B cell (primary cell): ENCODE measurements at regions not wholly inside any gene's neighbourhood (a gene's known extent, or its start where the extent isn't known, plus 50 kb on each side); places are given as distances from the start of the nearest gene placed in this dataset.

ENCODE experiments used
- ATAC-seq: fragments of 200-7000 bp; cut with Tn5 transposase; one replicate; pipeline ENCODE4 v1.10.0; 2021; ENCODE audit warnings: low read depth, mild to moderate bottlenecking, moderate number of reproducible peaks, moderate library complexity
- CTCF ChIA-PET: fragments of 350-600 bp; sonication (Branson Sonifier 250); formaldehyde crosslinking; loops from one replicate; lab custom pipeline; 2021; ENCODE audit warnings: antibody characterized with exemption, inconsistent platforms; lab: Charles Lee
- POLR2A ChIA-PET: fragments of 350-600 bp; sonication (Branson Sonifier 250); formaldehyde crosslinking; loops from one replicate; lab custom pipeline; 2021; ENCODE audit warnings: antibody characterized with exemption; lab: Charles Lee
- DNase-seq: peaks from one replicate; pipeline ENCODE4 v3.0.0; 2013
- H2AFZ ChIP-seq: 2 replicates; pipeline ENCODE4 v1.6.1; 2012; ENCODE audit warnings: mild to moderate bottlenecking, low read depth, low read length; ENCODE audit not compliant: insufficient read depth, poor library complexity, severe bottlenecking
- H3K27ac ChIP-seq, 2 donors: 1 replicate in 1 of 2; 2 replicates in 1 of 2; pipeline ENCODE4 v1.5.1; 2012 to 2013; ENCODE audit warnings: low read length in 2 of 2, mild to moderate bottlenecking in 2 of 2, moderate library complexity in 1 of 2
- H3K27me3 ChIP-seq, 4 experiments: fragments of 200-600 bp in 1 of 4; sonication (generic) in 1 of 4; replicated peaks in 1 of 4; 1 replicate in 2 of 4; 2 replicates in 2 of 4; pipeline versions ENCODE4 v1.6.1 to v1.7.0; 2013 to 2016; ENCODE audit warnings: low read length in 3 of 4, mild to moderate bottlenecking in 2 of 4, mixed read lengths in 1 of 4, moderate library complexity in 1 of 4; ENCODE audit not compliant: insufficient read depth in 4 of 4, control insufficient read depth in 3 of 4; ENCODE audit errors: control extremely low read depth in 1 of 4
- H3K36me3 ChIP-seq, 2 experiments: replicated peaks in 1 of 2; 1 replicate in 1 of 2; 2 replicates in 1 of 2; pipeline versions ENCODE4 v1.6.1 to v1.7.1; 2013; ENCODE audit warnings: low read length in 1 of 2; ENCODE audit not compliant: insufficient read depth in 2 of 2, control insufficient read depth in 1 of 2; ENCODE audit errors: control extremely low read depth in 1 of 2, extremely low read depth in 1 of 2
- H3K4me1 ChIP-seq, 2 donors: fragments of 200-600 bp in 1 of 2; sonication (generic) in 1 of 2; 1 replicate in 1 of 2; 2 replicates in 1 of 2; pipeline versions ENCODE4 v1.5.1 to v1.6.1; 2013 to 2017; ENCODE audit warnings: low read length in 2 of 2; ENCODE audit not compliant: control insufficient read depth in 2 of 2, insufficient read depth in 2 of 2
- H3K4me2 ChIP-seq: replicated peaks from 2 replicates; pipeline ENCODE3; 2012; ENCODE audit warnings: mild to moderate bottlenecking, low read depth, low read length; ENCODE audit not compliant: poor library complexity, severe bottlenecking
- H3K4me3 ChIP-seq, 5 experiments: fragments of 200-600 bp in 1 of 5; sonication (generic) in 1 of 5; 1 replicate in 3 of 5; 2 replicates in 2 of 5; pipeline versions ENCODE4 v1.5.1 to v1.7.0; 2011 to 2016; ENCODE audit warnings: low read length in 4 of 5, mild to moderate bottlenecking in 4 of 5, low read depth in 2 of 5, control low read depth in 1 of 5, moderate library complexity in 1 of 5; ENCODE audit not compliant: insufficient read depth in 1 of 5; ENCODE audit errors: control extremely low read depth in 1 of 5, extremely low read depth in 1 of 5
- H3K79me2 ChIP-seq: fragments of 200-600 bp; sonication (generic); one replicate; pipeline ENCODE4 v1.6.0; 2016; ENCODE audit warnings: low read length; ENCODE audit not compliant: control insufficient read depth, insufficient read depth
- H3K9ac ChIP-seq: fragments of 200-600 bp; sonication (generic); 2 replicates; pipeline ENCODE4 v1.6.1; 2017; ENCODE audit warnings: mild to moderate bottlenecking, low read length, moderate library complexity
- H3K9me3 ChIP-seq, 3 donors: one replicate each; pipeline versions ENCODE4 v1.6.1 to v1.7.1; 2013; ENCODE audit warnings: low read length in 2 of 3; ENCODE audit not compliant: control insufficient read depth in 2 of 3, insufficient read depth in 1 of 3; ENCODE audit errors: control extremely low read depth in 1 of 3
- H4K20me1 ChIP-seq: 2 replicates; pipeline ENCODE4 v1.6.0; 2012; ENCODE audit warnings: mild to moderate bottlenecking, low read length; ENCODE audit not compliant: insufficient read depth, control insufficient read depth, poor library complexity, severe bottlenecking
- H3K27ac Mint-ChIP-seq: one replicate; pipeline ENCODE4 v1.8.0; 2021; ENCODE audit warnings: mixed read lengths
- H3K27me3 Mint-ChIP-seq: one replicate; pipeline ENCODE4 v1.8.0; 2021; ENCODE audit warnings: mixed read lengths
- H3K4me1 Mint-ChIP-seq: one replicate; pipeline ENCODE4 v1.8.0; 2021; ENCODE audit warnings: mixed read lengths
- H3K4me3 Mint-ChIP-seq: one replicate; pipeline ENCODE4 v1.8.0; 2021; ENCODE audit warnings: mixed read lengths
- H3K9me3 Mint-ChIP-seq: one replicate; pipeline ENCODE4 v1.8.0; 2022; ENCODE audit warnings: mixed read lengths; ENCODE audit not compliant: insufficient read depth
- CTCF ChIP-seq: fragments of 200-600 bp; IDR thresholded peaks from one replicate; pipeline ENCODE4 v1.8.0; 2022; ENCODE audit warnings: antibody characterized with exemption, mild to moderate bottlenecking
- EZH2 ChIP-seq: IDR thresholded peaks from 2 replicates; pipeline ENCODE4 v1.6.1; 2012; ENCODE audit warnings: borderline replicate concordance, low read depth, mild to moderate bottlenecking, moderate library complexity, low read length; ENCODE audit not compliant: insufficient read depth, poor library complexity, severe bottlenecking
- WGBS: methylation state at CpG from one replicate; pipeline ENCODE4 v1.1.5; 2013; ENCODE audit warnings: missing lambda C conversion rate; ENCODE audit not compliant: insufficient coverage; 5-methylcytosine and 5-hydroxymethylcytosine counted together
- intact Hi-C: fragments of 100-400 bp; cut with micrococcal nuclease; formaldehyde crosslinking; loops from one replicate; pipeline ENCODE4 v1.10.0; 2022

- ATAC-seq (no peak), DNase-seq (no peak)
- CTCF ChIA-PET = no interaction called here
- H3K4me1 ChIP-seq = no peaks in the 10 kb centered on the region
- no peaks in the 10 kb centered on the region for H3K27me3 Mint-ChIP-seq
- no peak overlapping the region for H3K4me3 ChIP-seq
- 97% methylated on average over 40 of the region's 49 CpGs for WGBS
- H3K79me2 ChIP-seq = no peaks in the 10 kb centered on the region
- POLR2A ChIA-PET = no interaction called here
- peaks cover 0 to 8% (median 0%) of the 10 kb centered on the region in 3 donors for H3K9me3 ChIP-seq
- intact Hi-C loops = no loop called here
- no peak overlapping the region for H3K27ac ChIP-seq
- H3K9ac ChIP-seq = no peak overlapping the region
- H3K4me2 ChIP-seq = no peak overlapping the region
- H3K9me3 Mint-ChIP-seq = peaks cover 3% of the 10 kb centered on the region
- H2AFZ ChIP-seq = no peak overlapping the region
- no peak overlapping the region for H3K27ac Mint-ChIP-seq
- H4K20me1 ChIP-seq = no peaks in the 10 kb centered on the region
- TF ChIP-seq EZH2 (no peak), CTCF (no peak)
- H3K36me3 ChIP-seq = no peaks in the 10 kb centered on the region
- no peaks in the 10 kb centered on the region for H3K4me1 Mint-ChIP-seq
- no peaks in the 10 kb centered on the region for H3K27me3 ChIP-seq
- H3K4me3 Mint-ChIP-seq = no peak overlapping the region
These were observed 879.0 kb upstream of the SLITRK5 start for GRCh38 chr13:86792153-86792651.

GRCh38 chr13:86795858-86796257, 875.3 kb upstream of the SLITRK5 start:
- no peak for ATAC-seq
- Histone ChIP-seq H3K79me2 (no peaks in the 10 kb centered on the region), H3K27me3 (no peaks in the 10 kb centered on the region), H3K4me1 (no peaks in the 10 kb centered on the region), H2AFZ (no peak overlapping the region), H3K9ac (no peak overlapping the region), H3K36me3 (no peaks in the 10 kb centered on the region), H3K4me3 (no peak overlapping the region), H3K9me3 (peaks cover 0 to 15% (median 0%) of the 10 kb centered on the region in 3 donors), H3K4me2 (no peak overlapping the region), H4K20me1 (no peaks in the 10 kb centered on the region), H3K27ac (no peak overlapping the region)
- Mint-ChIP-seq H3K9me3 (peaks cover 10% of the 10 kb centered on the region), H3K4me1 (no peaks in the 10 kb centered on the region), H3K27ac (no peak overlapping the region), H3K4me3 (no peak overlapping the region), H3K27me3 (no peaks in the 10 kb centered on the region)
- DNase-seq = no peak
- intact Hi-C loops = no loop called here
- TF ChIP-seq EZH2 = no peak
- TF ChIP-seq CTCF = no peak
- POLR2A ChIA-PET = no interaction called here
- CTCF ChIA-PET = no interaction called here
- WGBS = no CpG with 5 or more reads among the region's 2 CpGs
